Loucy (cell line): ENCODE measurements at regions not wholly inside any gene's neighbourhood (a gene's known extent, or its start where the extent isn't known, plus 50 kb on each side); places are given as distances from the start of the nearest gene placed in this dataset.

Experiments
- EZH2phosphoT487 ChIP-seq: fragments of 200-600 bp; IDR thresholded peaks from 2 replicates; pipeline ENCODE4 v1.6.1; 2018; ENCODE audit warnings: antibody characterized with exemption, mild to moderate bottlenecking, moderate library complexity, borderline replicate concordance
- TF ChIP-seq, protein P1 (sequence below): fragments of 200-600 bp; sonication (generic); conservative IDR thresholded peaks from 2 replicates; pipeline ENCODE4 v1.5.1; 2014; ENCODE audit warnings: mild to moderate bottlenecking, antibody characterized with exemption, low read length

DNA sequence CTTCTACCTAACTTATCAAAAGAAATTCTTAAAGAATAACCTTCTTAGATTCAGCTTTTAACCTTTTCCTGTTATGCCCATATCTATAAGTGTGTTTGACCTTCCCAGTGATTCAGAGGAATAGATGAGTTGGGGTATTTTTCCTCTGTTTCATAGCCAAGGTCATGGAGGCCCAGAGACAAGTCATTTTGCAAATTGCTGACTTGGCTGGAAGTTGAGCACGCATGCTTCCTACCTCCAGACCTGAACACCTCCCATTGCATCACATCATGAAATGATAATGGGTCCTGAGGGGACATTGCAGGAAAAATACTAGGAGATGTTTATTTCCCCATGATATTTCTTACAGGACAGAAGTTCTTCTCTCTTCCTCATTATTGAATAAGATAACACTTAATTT lies 158.6 kb upstream of the LMCD1 start:
- TF ChIP-seq, protein P1, sequence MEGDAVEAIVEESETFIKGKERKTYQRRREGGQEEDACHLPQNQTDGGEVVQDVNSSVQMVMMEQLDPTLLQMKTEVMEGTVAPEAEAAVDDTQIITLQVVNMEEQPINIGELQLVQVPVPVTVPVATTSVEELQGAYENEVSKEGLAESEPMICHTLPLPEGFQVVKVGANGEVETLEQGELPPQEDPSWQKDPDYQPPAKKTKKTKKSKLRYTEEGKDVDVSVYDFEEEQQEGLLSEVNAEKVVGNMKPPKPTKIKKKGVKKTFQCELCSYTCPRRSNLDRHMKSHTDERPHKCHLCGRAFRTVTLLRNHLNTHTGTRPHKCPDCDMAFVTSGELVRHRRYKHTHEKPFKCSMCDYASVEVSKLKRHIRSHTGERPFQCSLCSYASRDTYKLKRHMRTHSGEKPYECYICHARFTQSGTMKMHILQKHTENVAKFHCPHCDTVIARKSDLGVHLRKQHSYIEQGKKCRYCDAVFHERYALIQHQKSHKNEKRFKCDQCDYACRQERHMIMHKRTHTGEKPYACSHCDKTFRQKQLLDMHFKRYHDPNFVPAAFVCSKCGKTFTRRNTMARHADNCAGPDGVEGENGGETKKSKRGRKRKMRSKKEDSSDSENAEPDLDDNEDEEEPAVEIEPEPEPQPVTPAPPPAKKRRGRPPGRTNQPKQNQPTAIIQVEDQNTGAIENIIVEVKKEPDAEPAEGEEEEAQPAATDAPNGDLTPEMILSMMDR = no peak
- TF ChIP-seq EZH2phosphoT487 = no peak
